ENCODE measurements at regions not wholly inside any gene's neighbourhood (a gene's known extent, or its start where the extent isn't known, plus 50 kb on each side); places are given as distances from the start of the nearest gene placed in this dataset.

DNA sequence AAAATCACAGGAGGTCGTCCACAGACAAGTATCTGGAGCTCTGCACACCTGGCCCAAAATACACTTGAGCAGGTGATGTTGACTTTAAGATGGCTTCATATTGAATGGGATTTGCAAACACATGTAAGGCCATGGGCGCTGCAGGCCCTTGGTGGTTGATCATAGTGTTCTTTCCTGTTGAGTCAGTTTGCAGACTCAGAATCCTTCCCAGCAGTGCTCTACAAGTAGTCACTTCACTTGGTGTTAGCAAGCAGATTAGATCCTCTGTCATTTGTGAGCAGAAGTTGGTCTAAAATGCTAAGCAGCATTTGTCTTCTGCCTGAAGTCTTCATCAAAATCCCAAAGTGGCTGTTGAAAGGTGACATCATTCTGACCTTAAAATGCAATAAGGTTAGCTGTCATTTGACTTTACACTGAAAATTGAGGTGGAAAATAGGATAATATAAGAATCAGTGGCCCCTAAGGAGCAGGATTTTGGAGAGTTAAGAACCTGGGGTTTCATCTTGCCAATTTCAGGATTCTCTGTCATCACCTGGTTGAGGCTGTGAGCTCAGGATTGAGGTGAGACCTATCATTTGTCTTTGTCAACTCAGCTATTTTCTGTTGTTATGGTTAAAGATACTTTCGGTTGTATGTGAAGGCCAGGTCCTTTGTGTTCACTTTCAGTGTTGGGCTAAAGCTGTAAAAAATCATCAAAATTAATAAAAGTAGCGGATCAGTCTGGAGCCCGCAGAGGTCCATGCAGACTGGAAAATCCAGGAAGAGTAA lies 114.5 kb downstream of the LRRC70 start:
- no peak for TF ChIP-seq TAF1 (IDR thresholded peaks at IDR 0.05; ENCODE audit: low read depth)
- TF ChIP-seq, protein P1, sequence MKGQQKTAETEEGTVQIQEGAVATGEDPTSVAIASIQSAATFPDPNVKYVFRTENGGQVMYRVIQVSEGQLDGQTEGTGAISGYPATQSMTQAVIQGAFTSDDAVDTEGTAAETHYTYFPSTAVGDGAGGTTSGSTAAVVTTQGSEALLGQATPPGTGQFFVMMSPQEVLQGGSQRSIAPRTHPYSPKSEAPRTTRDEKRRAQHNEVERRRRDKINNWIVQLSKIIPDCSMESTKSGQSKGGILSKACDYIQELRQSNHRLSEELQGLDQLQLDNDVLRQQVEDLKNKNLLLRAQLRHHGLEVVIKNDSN (IDR thresholded peaks at IDR 0.05): no peak
- TF ChIP-seq ZBTB7A (IDR thresholded peaks at IDR 0.05; ENCODE audit: low read depth): no peak
- TF ChIP-seq, protein P2, sequence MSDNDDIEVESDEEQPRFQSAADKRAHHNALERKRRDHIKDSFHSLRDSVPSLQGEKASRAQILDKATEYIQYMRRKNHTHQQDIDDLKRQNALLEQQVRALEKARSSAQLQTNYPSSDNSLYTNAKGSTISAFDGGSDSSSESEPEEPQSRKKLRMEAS (IDR thresholded peaks at IDR 0.05): no peak
- TF ChIP-seq, protein P3, sequence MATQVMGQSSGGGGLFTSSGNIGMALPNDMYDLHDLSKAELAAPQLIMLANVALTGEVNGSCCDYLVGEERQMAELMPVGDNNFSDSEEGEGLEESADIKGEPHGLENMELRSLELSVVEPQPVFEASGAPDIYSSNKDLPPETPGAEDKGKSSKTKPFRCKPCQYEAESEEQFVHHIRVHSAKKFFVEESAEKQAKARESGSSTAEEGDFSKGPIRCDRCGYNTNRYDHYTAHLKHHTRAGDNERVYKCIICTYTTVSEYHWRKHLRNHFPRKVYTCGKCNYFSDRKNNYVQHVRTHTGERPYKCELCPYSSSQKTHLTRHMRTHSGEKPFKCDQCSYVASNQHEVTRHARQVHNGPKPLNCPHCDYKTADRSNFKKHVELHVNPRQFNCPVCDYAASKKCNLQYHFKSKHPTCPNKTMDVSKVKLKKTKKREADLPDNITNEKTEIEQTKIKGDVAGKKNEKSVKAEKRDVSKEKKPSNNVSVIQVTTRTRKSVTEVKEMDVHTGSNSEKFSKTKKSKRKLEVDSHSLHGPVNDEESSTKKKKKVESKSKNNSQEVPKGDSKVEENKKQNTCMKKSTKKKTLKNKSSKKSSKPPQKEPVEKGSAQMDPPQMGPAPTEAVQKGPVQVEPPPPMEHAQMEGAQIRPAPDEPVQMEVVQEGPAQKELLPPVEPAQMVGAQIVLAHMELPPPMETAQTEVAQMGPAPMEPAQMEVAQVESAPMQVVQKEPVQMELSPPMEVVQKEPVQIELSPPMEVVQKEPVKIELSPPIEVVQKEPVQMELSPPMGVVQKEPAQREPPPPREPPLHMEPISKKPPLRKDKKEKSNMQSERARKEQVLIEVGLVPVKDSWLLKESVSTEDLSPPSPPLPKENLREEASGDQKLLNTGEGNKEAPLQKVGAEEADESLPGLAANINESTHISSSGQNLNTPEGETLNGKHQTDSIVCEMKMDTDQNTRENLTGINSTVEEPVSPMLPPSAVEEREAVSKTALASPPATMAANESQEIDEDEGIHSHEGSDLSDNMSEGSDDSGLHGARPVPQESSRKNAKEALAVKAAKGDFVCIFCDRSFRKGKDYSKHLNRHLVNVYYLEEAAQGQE (IDR thresholded peaks at IDR 0.05; ENCODE audit: low read depth): no peak
- TF ChIP-seq EP300 (IDR thresholded peaks at IDR 0.05; ENCODE audit: borderline replicate concordance): no peak
- TF ChIP-seq FOXM1 (IDR thresholded peaks at IDR 0.05; ENCODE audit: borderline replicate concordance, low read depth): no peak
- TF ChIP-seq RAD21 (IDR thresholded peaks at IDR 0.05; ENCODE audit: low read depth): no peak
